ENCODE measurements at regions not wholly inside any gene's neighbourhood (a gene's known extent, or its start where the extent isn't known, plus 50 kb on each side); places are given as distances from the start of the nearest gene placed in this dataset.

DNA sequence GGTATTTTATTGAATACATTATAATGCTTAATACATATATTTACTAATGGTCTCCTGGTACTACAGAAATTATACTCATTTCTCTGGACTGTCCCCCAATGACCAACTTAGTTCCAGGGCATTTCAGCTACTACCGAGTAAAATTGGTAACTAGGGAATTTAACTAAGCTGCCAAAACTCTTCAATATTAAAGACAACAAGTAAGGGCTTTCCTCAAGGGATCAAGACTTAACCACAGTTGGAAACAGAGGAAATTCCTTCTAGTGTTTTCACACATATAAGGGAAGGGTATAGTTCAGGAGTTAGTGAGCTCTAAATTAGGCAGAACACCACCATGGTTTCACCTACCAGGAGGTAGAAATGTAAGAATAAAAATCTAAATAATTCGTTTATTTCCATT is 357.4 kb downstream of the TBL1XR1 start:
- ChIA-PET POLR2A (no interaction called here), CTCF (no interaction called here)
- Histone ChIP-seq H3F3A (replicated peaks; ENCODE audit: insufficient read depth) (no peaks in the 10 kb centered on the region), H2AFZ (ENCODE audit: low read depth) (no peak overlapping the region), H3K4me2 (no peak overlapping the region), H3K9ac (no peak overlapping the region), H4K20me1 (ENCODE audit: insufficient read depth) (no peaks in the 10 kb centered on the region), H3K27ac (ENCODE audit: low read depth in 2 of 2, low read length in 1 of 2) (no peak overlapping the region), H3K4me3 (ENCODE audit: low read depth in 2 of 2, low read length in 1 of 2) (no peak overlapping the region), H3K79me2 (ENCODE audit: insufficient read depth) (no peaks in the 10 kb centered on the region), H3K9me3 (no peaks in the 10 kb centered on the region), H3K36me3 (replicated peaks in 1 of 2; ENCODE audit: control insufficient read depth in 1 of 2, insufficient read depth in 2 of 2, low read length in 1 of 2) (no peaks in the 10 kb centered on the region), H3K9me2 (no peaks in the 10 kb centered on the region), H3K27me3 (ENCODE audit: insufficient read depth) (no peaks in the 10 kb centered on the region; the same call in 1 of the 2 replicates), H3K4me1 (ENCODE audit: control insufficient read depth in 1 of 2, insufficient read depth in 2 of 2, low read depth in 1 of 2, low read length in 1 of 2) (no peaks in the 10 kb centered on the region)
- no peak for DNase-seq
- 23% methylated on average over 2 of the region's 2 CpGs for WGBS (ENCODE audit: low lambda C conversion rate)
- TF ChIP-seq, protein P1, sequence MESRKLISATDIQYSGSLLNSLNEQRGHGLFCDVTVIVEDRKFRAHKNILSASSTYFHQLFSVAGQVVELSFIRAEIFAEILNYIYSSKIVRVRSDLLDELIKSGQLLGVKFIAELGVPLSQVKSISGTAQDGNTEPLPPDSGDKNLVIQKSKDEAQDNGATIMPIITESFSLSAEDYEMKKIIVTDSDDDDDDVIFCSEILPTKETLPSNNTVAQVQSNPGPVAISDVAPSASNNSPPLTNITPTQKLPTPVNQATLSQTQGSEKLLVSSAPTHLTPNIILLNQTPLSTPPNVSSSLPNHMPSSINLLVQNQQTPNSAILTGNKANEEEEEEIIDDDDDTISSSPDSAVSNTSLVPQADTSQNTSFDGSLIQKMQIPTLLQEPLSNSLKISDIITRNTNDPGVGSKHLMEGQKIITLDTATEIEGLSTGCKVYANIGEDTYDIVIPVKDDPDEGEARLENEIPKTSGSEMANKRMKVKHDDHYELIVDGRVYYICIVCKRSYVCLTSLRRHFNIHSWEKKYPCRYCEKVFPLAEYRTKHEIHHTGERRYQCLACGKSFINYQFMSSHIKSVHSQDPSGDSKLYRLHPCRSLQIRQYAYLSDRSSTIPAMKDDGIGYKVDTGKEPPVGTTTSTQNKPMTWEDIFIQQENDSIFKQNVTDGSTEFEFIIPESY (IDR thresholded peaks at IDR 0.05; ENCODE audit: borderline replicate concordance, low read depth): no peak
- TF ChIP-seq POLR2AphosphoS5 (IDR thresholded peaks at IDR 0.05; ENCODE audit: low read depth, low read length) (no peak), GABPA (IDR thresholded peaks at IDR 0.05; ENCODE audit: low read depth) (no peak), NFIC (IDR thresholded peaks at IDR 0.05; ENCODE audit: borderline replicate concordance) (no peak), TCF12 (IDR thresholded peaks at IDR 0.05) (no peak), NRF1 (IDR thresholded peaks at IDR 0.05; ENCODE audit: low read depth, low read length) (no peak), TAF1 (IDR thresholded peaks at IDR 0.05; ENCODE audit: borderline replicate concordance, low read depth, low read length) (no peak), TEAD4 (IDR thresholded peaks at IDR 0.05; ENCODE audit: borderline replicate concordance, insufficient read depth) (no peak), EP300 (IDR thresholded peaks at IDR 0.05; ENCODE audit: borderline replicate concordance in 1 of 2, low read depth in 1 of 2, low read length in 1 of 2) (no peak), FOXM1 (IDR thresholded peaks at IDR 0.05; ENCODE audit: low read depth) (no peak), RAD21 (IDR thresholded peaks at IDR 0.05; ENCODE audit: low read length) (no peak)

DNA sequence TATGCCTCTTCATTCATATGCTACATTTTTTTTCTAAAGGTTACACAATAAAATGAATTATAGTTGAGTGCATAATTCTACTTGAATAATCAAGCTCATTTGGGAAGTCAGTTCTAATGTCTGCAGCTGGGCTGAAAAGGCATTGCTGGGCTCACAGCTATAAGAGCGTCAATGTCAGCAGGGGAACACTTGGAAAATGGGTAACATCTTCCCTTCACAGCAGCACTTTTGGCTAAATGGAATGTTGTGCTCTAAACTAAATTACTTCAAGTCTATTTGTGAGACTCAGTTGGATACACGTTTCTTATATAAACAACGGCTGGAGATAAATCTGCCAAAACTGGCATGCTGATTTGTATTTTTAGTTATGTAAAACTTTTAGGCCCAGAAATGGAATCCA is 357.8 kb downstream of the TBL1XR1 start:
- H3K36me3 ChIP-seq (replicated peaks in 1 of 2; ENCODE audit: control insufficient read depth in 1 of 2, insufficient read depth in 2 of 2, low read length in 1 of 2): no peaks in the 10 kb centered on the region
- no peak overlapping the region for H3K9ac ChIP-seq

More for the DNA sequence above, 357.8 kb downstream of the TBL1XR1 start:
- H3K79me2 ChIP-seq (ENCODE audit: insufficient read depth): no peaks in the 10 kb centered on the region
- no peaks in the 10 kb centered on the region; the same call in 1 of the 2 replicates for H3K27me3 ChIP-seq (ENCODE audit: insufficient read depth)
- no peaks in the 10 kb centered on the region for H3F3A ChIP-seq (replicated peaks; ENCODE audit: insufficient read depth)
- H2AFZ ChIP-seq (ENCODE audit: low read depth): no peak overlapping the region
- no peak overlapping the region for H3K4me3 ChIP-seq (ENCODE audit: low read depth in 2 of 2, low read length in 1 of 2)
- no peak overlapping the region for H3K27ac ChIP-seq (ENCODE audit: low read depth in 2 of 2, low read length in 1 of 2)
- H4K20me1 ChIP-seq (ENCODE audit: insufficient read depth): no peaks in the 10 kb centered on the region
- WGBS (ENCODE audit: low lambda C conversion rate): 44% methylated on average over 3 of the region's 3 CpGs
- ChIA-PET POLR2A (no interaction called here), CTCF (no interaction called here)
- no peak overlapping the region for H3K4me2 ChIP-seq
- no peak for DNase-seq
- H3K9me2 ChIP-seq: no peaks in the 10 kb centered on the region
- no peaks in the 10 kb centered on the region for H3K4me1 ChIP-seq (ENCODE audit: control insufficient read depth in 1 of 2, insufficient read depth in 2 of 2, low read depth in 1 of 2, low read length in 1 of 2)
- H3K9me3 ChIP-seq: no peaks in the 10 kb centered on the region
- TF ChIP-seq, protein P2, sequence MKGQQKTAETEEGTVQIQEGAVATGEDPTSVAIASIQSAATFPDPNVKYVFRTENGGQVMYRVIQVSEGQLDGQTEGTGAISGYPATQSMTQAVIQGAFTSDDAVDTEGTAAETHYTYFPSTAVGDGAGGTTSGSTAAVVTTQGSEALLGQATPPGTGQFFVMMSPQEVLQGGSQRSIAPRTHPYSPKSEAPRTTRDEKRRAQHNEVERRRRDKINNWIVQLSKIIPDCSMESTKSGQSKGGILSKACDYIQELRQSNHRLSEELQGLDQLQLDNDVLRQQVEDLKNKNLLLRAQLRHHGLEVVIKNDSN (IDR thresholded peaks at IDR 0.05; ENCODE audit: borderline replicate concordance, low read depth): no peak
- TF ChIP-seq, protein P3, sequence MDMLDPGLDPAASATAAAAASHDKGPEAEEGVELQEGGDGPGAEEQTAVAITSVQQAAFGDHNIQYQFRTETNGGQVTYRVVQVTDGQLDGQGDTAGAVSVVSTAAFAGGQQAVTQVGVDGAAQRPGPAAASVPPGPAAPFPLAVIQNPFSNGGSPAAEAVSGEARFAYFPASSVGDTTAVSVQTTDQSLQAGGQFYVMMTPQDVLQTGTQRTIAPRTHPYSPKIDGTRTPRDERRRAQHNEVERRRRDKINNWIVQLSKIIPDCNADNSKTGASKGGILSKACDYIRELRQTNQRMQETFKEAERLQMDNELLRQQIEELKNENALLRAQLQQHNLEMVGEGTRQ (IDR thresholded peaks at IDR 0.05; ENCODE audit: borderline replicate concordance, low read depth, low read length): no peak
- TF ChIP-seq, protein P4, sequence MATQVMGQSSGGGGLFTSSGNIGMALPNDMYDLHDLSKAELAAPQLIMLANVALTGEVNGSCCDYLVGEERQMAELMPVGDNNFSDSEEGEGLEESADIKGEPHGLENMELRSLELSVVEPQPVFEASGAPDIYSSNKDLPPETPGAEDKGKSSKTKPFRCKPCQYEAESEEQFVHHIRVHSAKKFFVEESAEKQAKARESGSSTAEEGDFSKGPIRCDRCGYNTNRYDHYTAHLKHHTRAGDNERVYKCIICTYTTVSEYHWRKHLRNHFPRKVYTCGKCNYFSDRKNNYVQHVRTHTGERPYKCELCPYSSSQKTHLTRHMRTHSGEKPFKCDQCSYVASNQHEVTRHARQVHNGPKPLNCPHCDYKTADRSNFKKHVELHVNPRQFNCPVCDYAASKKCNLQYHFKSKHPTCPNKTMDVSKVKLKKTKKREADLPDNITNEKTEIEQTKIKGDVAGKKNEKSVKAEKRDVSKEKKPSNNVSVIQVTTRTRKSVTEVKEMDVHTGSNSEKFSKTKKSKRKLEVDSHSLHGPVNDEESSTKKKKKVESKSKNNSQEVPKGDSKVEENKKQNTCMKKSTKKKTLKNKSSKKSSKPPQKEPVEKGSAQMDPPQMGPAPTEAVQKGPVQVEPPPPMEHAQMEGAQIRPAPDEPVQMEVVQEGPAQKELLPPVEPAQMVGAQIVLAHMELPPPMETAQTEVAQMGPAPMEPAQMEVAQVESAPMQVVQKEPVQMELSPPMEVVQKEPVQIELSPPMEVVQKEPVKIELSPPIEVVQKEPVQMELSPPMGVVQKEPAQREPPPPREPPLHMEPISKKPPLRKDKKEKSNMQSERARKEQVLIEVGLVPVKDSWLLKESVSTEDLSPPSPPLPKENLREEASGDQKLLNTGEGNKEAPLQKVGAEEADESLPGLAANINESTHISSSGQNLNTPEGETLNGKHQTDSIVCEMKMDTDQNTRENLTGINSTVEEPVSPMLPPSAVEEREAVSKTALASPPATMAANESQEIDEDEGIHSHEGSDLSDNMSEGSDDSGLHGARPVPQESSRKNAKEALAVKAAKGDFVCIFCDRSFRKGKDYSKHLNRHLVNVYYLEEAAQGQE (IDR thresholded peaks at IDR 0.05; ENCODE audit: low read depth, low read length): no peak
- TF ChIP-seq SIN3A (IDR thresholded peaks at IDR 0.05; ENCODE audit: borderline replicate concordance, low read depth, low read length): no peak
- TF ChIP-seq, protein P5, sequence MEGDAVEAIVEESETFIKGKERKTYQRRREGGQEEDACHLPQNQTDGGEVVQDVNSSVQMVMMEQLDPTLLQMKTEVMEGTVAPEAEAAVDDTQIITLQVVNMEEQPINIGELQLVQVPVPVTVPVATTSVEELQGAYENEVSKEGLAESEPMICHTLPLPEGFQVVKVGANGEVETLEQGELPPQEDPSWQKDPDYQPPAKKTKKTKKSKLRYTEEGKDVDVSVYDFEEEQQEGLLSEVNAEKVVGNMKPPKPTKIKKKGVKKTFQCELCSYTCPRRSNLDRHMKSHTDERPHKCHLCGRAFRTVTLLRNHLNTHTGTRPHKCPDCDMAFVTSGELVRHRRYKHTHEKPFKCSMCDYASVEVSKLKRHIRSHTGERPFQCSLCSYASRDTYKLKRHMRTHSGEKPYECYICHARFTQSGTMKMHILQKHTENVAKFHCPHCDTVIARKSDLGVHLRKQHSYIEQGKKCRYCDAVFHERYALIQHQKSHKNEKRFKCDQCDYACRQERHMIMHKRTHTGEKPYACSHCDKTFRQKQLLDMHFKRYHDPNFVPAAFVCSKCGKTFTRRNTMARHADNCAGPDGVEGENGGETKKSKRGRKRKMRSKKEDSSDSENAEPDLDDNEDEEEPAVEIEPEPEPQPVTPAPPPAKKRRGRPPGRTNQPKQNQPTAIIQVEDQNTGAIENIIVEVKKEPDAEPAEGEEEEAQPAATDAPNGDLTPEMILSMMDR (IDR thresholded peaks at IDR 0.05): no peak
- TF ChIP-seq SMC3 (IDR thresholded peaks at IDR 0.05; ENCODE audit: low read depth, low read length): no peak
- no peak for TF ChIP-seq FOXJ3 (CRISPR knock-in tag; IDR thresholded peaks at IDR 0.05)
- no peak for TF ChIP-seq TEAD4 (IDR thresholded peaks at IDR 0.05; ENCODE audit: borderline replicate concordance, insufficient read depth)
- TF ChIP-seq ELF1 (IDR thresholded peaks at IDR 0.05): no peak
- no peak for TF ChIP-seq TCF12 (IDR thresholded peaks at IDR 0.05)

Measured in SK-N-SH (cell line).